Adrenal gland (tissue), 5 donors: ENCODE measurements at regions not wholly inside any gene's neighbourhood (a gene's known extent, or its start where the extent isn't known, plus 50 kb on each side); places are given as distances from the start of the nearest gene placed in this dataset.

Source experiments
- CTCF ChIP-seq, 6 experiments: fragments of 450-650 bp in 4 of 6; fragments of 200-600 bp in 2 of 6; sonication (generic) in 1 of 6; IDR thresholded peaks; 1 replicate in 5 of 6; 2 replicates in 1 of 6; pipeline versions ENCODE4 v1.5.1 to v1.8.0; 2016 to 2021; ENCODE audit warnings: antibody characterized with exemption in 6 of 6, mild to moderate bottlenecking in 2 of 6, moderate library complexity in 1 of 6
- POLR2A ChIP-seq, 2 donors: fragments of 450-650 bp; IDR thresholded peaks; one replicate each; pipeline ENCODE4 v1.6.1; 2017; ENCODE audit warnings: antibody characterized with exemption in 2 of 2, mild to moderate bottlenecking in 2 of 2, moderate library complexity in 1 of 2
- donor health status: DM: no; HTN: no; CAD: no.

GRCh38 chr4:134934036-134934808 is 732.6 kb upstream of the PABPC4L start:
- no peak for TF ChIP-seq CTCF (IDR thresholded peaks at IDR 0.05)
- TF ChIP-seq POLR2A (IDR thresholded peaks at IDR 0.05), result no peak
